Neuron (in vitro differentiated cells): ENCODE measurements at regions not wholly inside any gene's neighbourhood (a gene's known extent, or its start where the extent isn't known, plus 50 kb on each side); places are given as distances from the start of the nearest gene placed in this dataset.

Experiments used
- H2AFZ ChIP-seq: one replicate; pipeline ENCODE4 v1.6.1; 2013; ENCODE audit warnings: low read depth, mild to moderate bottlenecking, inconsistent platforms, low read length, moderate library complexity
- H3K27me3 ChIP-seq: one replicate; pipeline ENCODE4 v1.6.1; 2013; ENCODE audit warnings: low read length; ENCODE audit not compliant: insufficient read depth
- H3K36me3 ChIP-seq: one replicate; pipeline ENCODE4 v1.6.1; 2013; ENCODE audit warnings: low read length; ENCODE audit not compliant: insufficient read depth
- H3K4me1 ChIP-seq: one replicate; pipeline ENCODE4 v1.6.1; 2013; ENCODE audit warnings: low read length; ENCODE audit not compliant: insufficient read depth
- H3K4me3 ChIP-seq: 2 replicates; pipeline ENCODE4 v1.5.1; 2013; ENCODE audit warnings: mild to moderate bottlenecking, low read length, moderate library complexity
- H3K9me3 ChIP-seq: one replicate; pipeline ENCODE4 v1.6.1; 2013; ENCODE audit warnings: low read length

GRCh38 chr6:23199541-23199940, 630.2 kb downstream of the HDGFL1 start:
- Histone ChIP-seq H3K9me3 (no peaks in the 10 kb centered on the region), H3K36me3 (no peaks in the 10 kb centered on the region), H3K4me3 (no peak overlapping the region), H3K27me3 (no peaks in the 10 kb centered on the region), H2AFZ (no peak overlapping the region), H3K4me1 (no peaks in the 10 kb centered on the region)

- H3K4me3 ChIP-seq = no peak overlapping the region
- no peaks in the 10 kb centered on the region for H3K9me3 ChIP-seq
- no peak overlapping the region for H2AFZ ChIP-seq
- no peaks in the 10 kb centered on the region for H3K36me3 ChIP-seq
- no peaks in the 10 kb centered on the region for H3K27me3 ChIP-seq
- H3K4me1 ChIP-seq = no peaks in the 10 kb centered on the region
Measured at GRCh38 chr6:23200946-23201345, 631.6 kb downstream of the HDGFL1 start.

- Histone ChIP-seq H3K9me3 (no peaks in the 10 kb centered on the region), H2AFZ (no peak overlapping the region), H3K4me3 (no peak overlapping the region), H3K27me3 (no peaks in the 10 kb centered on the region), H3K36me3 (no peaks in the 10 kb centered on the region), H3K4me1 (no peaks in the 10 kb centered on the region)
Measured at GRCh38 chr6:23202207-23202606, 632.8 kb downstream of the HDGFL1 start.

GRCh38 chr6:23212398-23212797, 643.0 kb downstream of the HDGFL1 start:
- Histone ChIP-seq H3K9me3 (peaks cover 5% of the 10 kb centered on the region), H2AFZ (no peak overlapping the region), H3K27me3 (no peaks in the 10 kb centered on the region), H3K4me1 (no peaks in the 10 kb centered on the region), H3K36me3 (no peaks in the 10 kb centered on the region), H3K4me3 (no peak overlapping the region)

- Histone ChIP-seq H3K9me3 (peaks cover 5% of the 10 kb centered on the region), H3K36me3 (no peaks in the 10 kb centered on the region), H2AFZ (no peak overlapping the region), H3K4me1 (no peaks in the 10 kb centered on the region), H3K27me3 (no peaks in the 10 kb centered on the region), H3K4me3 (no peak overlapping the region)
Measured at GRCh38 chr6:23213193-23213592, 643.8 kb downstream of the HDGFL1 start.

GRCh38 chr6:23213651-23214050, 644.3 kb downstream of the HDGFL1 start:
- peaks cover 2% of the 10 kb centered on the region for H3K9me3 ChIP-seq
- H3K36me3 ChIP-seq = no peaks in the 10 kb centered on the region
- peaks cover under 1% of the 10 kb centered on the region for H3K4me1 ChIP-seq

GRCh38 chr6:23218751-23219150, 649.4 kb downstream of the HDGFL1 start:
- no peaks in the 10 kb centered on the region for H3K27me3 ChIP-seq
- H3K4me1 ChIP-seq = peaks cover 10% of the 10 kb centered on the region
- no peak overlapping the region for H2AFZ ChIP-seq
- no peaks in the 10 kb centered on the region for H3K9me3 ChIP-seq
- no peaks in the 10 kb centered on the region for H3K36me3 ChIP-seq
- no peak overlapping the region for H3K4me3 ChIP-seq

More at GRCh38 chr6:23213651-23214050, 644.3 kb downstream of the HDGFL1 start:
- Histone ChIP-seq H2AFZ (no peak overlapping the region), H3K4me3 (no peak overlapping the region), H3K27me3 (no peaks in the 10 kb centered on the region)

GRCh38 chr6:23222724-23223123, 653.4 kb downstream of the HDGFL1 start:
- no peak overlapping the region for H3K4me3 ChIP-seq
- H3K4me1 ChIP-seq = peaks cover 10% of the 10 kb centered on the region
- no peak overlapping the region for H2AFZ ChIP-seq
- H3K9me3 ChIP-seq = no peaks in the 10 kb centered on the region
- no peaks in the 10 kb centered on the region for H3K36me3 ChIP-seq
- no peaks in the 10 kb centered on the region for H3K27me3 ChIP-seq

GRCh38 chr6:23224540-23224939, 655.2 kb downstream of the HDGFL1 start:
- no peaks in the 10 kb centered on the region for H3K27me3 ChIP-seq
- no peak overlapping the region for H2AFZ ChIP-seq
- H3K36me3 ChIP-seq = no peaks in the 10 kb centered on the region
- no peaks in the 10 kb centered on the region for H3K9me3 ChIP-seq
- H3K4me3 ChIP-seq = no peak overlapping the region
- H3K4me1 ChIP-seq = peaks cover 1% of the 10 kb centered on the region

- Histone ChIP-seq H3K4me3 (no peak overlapping the region), H3K36me3 (no peaks in the 10 kb centered on the region), H2AFZ (no peak overlapping the region), H3K4me1 (no peaks in the 10 kb centered on the region), H3K9me3 (no peaks in the 10 kb centered on the region), H3K27me3 (no peaks in the 10 kb centered on the region)
Measured at GRCh38 chr6:23228439-23229024, 659.2 kb downstream of the HDGFL1 start.

GRCh38 chr6:23243854-23244253, 674.5 kb downstream of the HDGFL1 start:
- Histone ChIP-seq H3K27me3 (no peaks in the 10 kb centered on the region), H2AFZ (no peak overlapping the region), H3K4me1 (no peaks in the 10 kb centered on the region), H3K36me3 (no peaks in the 10 kb centered on the region), H3K9me3 (no peaks in the 10 kb centered on the region), H3K4me3 (no peak overlapping the region)

- no peak overlapping the region for H2AFZ ChIP-seq
- no peak overlapping the region for H3K4me3 ChIP-seq
- H3K9me3 ChIP-seq = no peaks in the 10 kb centered on the region
- H3K4me1 ChIP-seq = no peaks in the 10 kb centered on the region
- no peaks in the 10 kb centered on the region for H3K27me3 ChIP-seq
- H3K36me3 ChIP-seq = no peaks in the 10 kb centered on the region
Measured at GRCh38 chr6:23244300-23244699, 674.9 kb downstream of the HDGFL1 start.

- no peaks in the 10 kb centered on the region for H3K4me1 ChIP-seq
- H3K4me3 ChIP-seq = no peak overlapping the region
- H2AFZ ChIP-seq = no peak overlapping the region
- H3K27me3 ChIP-seq = no peaks in the 10 kb centered on the region
- H3K9me3 ChIP-seq = no peaks in the 10 kb centered on the region
- H3K36me3 ChIP-seq = no peaks in the 10 kb centered on the region
Measured at GRCh38 chr6:23245572-23245971, 676.2 kb downstream of the HDGFL1 start.

GRCh38 chr6:23246896-23247295, 677.5 kb downstream of the HDGFL1 start:
- no peaks in the 10 kb centered on the region for H3K9me3 ChIP-seq
- no peaks in the 10 kb centered on the region for H3K36me3 ChIP-seq

More at GRCh38 chr6:23246896-23247295, 677.5 kb downstream of the HDGFL1 start:
- no peaks in the 10 kb centered on the region for H3K27me3 ChIP-seq
- H3K4me1 ChIP-seq = no peaks in the 10 kb centered on the region
- H2AFZ ChIP-seq = no peak overlapping the region
- H3K4me3 ChIP-seq = no peak overlapping the region
